NCI-H2196 treated with DMSO at 0.1 percent for 48 hours (cell line): ENCODE measurements at regions not wholly inside any gene's neighbourhood (a gene's known extent, or its start where the extent isn't known, plus 50 kb on each side); places are given as distances from the start of the nearest gene placed in this dataset.

ENCODE experiments used
- DNase-seq: peaks from one replicate; lab custom pipeline; 2025; ENCODE audit not compliant: unreplicated experiment; lab: John Stamatoyannopoulos, UW

DNA sequence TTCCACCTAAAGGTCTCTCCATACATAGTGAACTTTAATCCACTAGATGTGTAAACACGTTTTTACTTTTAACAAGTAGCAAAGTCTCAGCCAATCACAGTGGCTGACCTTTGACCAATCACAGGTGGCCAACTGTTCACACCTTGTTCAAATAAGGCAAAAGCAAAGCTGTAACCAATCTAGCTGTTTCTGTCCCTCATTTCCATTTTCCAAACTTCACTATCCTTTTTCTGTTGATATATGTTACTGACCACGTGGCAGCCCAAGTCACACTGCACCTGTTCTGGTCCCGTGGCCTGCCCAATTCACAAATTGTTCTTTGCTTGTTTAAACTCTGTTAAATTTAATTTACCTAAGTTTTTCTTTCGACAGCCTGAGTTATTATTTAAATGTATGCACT, 393.5 kb upstream of the NETO1 start:
- no peak for DNase-seq

DNA sequence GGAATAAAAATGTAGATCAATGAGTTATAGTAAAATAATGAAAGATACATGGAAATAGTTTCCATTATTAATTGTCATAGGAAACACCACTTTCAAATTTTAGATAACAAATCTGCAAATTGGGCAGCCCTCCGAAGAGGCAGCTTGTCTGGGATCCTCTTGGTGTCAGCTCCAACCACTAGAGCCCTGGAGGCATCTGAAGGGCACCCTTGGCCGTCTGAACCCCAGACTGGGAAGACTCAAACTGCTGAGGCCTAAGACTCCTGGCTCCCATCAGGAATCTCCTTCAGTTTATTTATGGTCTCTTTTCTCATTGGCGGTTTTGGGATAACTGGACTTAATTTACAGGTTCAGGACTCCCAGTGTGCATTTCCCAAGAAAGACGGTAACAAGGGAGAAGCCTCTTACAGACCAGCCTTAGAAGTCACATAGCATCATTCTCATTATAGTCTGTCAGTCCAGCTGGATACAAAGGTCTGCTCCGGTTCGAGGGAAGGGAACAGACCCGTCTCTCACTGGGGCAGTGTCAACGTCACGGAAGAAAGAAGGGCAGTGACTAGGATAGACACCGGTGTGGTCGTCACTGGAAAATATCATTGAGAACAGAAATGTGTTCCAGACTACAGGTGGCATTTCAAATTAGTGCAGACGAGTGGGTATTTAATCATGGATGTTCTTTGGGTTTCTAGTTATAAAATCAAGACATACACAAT, 390.7 kb upstream of the NETO1 start:
- DNase-seq, result no peak

DNA sequence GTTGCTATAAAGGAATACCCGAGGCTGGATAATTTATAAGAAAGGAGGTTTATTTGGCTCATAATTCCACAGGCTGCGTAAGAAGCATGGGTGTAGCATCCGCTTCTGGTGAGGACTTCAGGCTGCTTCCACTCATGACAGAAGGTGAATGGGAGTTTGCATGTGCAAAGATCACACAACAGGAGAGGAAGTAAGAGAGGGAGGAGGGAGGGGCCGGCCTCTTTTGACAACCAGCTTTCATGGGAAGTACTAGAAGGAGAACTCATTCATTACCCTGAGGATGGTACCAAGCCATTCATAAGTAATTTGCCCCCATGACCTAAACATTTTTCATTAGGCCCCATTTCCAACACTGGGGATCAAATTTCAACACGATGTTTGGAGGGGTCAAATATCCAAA, 386.8 kb upstream of the NETO1 start:
- no peak for DNase-seq

DNA sequence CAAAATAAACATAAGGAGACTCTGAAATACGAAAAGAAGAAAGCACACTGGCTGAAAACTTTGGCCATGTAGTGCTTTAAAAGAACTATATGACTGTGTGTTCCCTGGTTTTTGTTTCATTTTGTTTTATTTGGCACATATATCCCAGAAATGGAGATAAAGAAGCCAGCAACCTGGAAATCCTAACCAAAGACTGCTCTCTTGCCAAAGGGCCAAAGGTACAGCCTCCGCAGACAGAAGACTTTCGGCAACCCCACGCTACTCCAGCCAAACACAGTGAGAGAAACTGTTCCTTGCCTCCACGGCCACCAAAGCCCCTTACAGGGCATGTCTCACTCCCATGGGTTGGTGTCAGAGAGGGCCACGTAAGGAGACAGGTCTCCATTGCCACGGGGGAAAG, 381.2 kb upstream of the NETO1 start:
- DNase-seq, result no peak

DNA sequence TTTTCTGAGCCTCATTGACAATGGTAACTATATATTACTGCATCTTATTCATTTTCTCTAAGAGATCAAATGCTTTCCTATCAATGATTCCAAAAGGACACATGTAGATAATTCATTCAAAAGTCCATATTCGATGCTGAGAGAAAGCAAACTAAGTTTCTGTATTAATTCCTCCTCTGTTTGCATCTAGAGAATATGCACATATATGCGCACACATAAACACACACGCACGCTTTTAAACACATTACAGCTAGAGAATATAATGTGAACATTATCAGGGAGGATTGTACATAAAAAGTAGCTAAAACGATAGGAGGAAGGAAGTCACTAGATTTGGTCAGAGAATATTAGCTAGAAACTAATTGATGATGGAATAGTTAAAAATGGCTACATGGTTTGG, 379.0 kb upstream of the NETO1 start:
- DNase-seq, result no peak

DNA sequence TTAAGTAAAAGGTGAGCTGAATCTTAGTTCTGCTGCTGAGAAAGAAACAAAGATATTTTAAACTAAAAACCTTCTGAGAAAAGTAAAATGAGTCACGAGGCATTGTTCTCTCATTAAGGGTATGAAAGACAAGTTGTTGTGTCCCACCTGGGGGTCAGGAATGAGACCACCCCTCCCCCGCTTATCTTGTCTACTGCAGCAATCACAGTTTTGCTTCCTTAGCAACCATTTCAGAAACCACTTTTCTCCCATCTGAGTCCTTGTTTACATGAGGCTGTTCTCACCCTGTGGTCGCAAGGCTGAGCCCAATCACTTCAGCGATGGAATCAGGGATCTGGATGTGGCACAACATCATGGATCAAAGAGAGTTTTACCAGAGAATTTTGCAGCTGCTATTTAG, 377.6 kb upstream of the NETO1 start:
- DNase-seq, result no peak

DNA sequence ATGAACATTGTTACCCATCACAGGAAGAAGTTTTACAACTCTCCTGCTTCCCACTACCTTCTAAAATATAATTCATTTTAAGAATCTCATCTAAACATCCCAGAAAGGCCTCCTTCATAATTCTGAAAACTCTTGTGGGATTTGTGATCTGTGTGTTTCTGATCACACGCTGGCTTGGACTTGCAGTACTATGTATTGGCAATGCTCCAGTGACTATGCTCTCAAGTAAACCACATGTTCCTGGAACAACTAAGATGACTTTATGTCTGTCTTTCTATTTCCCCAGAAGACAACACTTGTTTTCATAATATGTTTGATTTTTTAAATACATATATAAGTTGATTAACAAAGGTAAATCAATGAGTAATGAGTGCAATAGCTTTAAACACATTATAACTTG, 376.6 kb upstream of the NETO1 start:
- DNase-seq, result no peak

DNA sequence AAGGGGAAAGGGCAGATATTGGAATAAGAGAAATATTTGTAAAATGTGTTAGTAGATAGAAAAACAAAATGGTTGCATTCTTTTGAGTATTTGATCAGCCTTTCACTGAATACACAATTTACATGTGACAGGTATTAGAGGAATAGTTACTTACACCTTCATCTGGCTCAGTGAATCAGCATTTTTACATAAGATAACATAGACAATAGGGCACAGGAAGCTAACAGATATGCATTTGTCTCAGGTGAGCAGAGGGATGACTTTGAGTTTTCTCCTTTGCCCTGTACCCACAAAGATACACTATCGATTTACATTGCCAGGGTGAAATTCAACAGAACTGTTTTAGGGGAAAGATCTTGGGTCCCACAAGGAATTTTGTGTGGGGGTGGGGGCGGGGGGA, 373.1 kb upstream of the NETO1 start:
- no peak for DNase-seq

DNA sequence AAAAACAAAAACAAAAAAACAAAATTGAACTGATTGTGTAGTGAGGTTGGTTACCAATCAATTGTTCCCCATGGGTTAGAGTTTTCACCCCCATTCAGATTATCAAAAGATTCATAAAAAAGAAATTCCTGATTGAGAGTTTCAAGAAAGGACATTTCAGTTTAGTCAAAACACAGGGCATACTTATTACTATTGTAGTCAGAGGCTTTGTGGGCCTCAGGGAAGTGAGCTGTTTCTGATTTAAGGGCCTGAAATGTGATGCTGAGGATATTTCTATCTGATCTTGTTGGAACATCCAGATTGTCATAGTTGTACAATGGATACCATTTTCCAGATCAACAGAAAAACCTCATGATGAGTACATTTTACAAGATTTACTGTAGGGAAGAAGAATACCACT, 368.1 kb upstream of the NETO1 start:
- no peak for DNase-seq

DNA sequence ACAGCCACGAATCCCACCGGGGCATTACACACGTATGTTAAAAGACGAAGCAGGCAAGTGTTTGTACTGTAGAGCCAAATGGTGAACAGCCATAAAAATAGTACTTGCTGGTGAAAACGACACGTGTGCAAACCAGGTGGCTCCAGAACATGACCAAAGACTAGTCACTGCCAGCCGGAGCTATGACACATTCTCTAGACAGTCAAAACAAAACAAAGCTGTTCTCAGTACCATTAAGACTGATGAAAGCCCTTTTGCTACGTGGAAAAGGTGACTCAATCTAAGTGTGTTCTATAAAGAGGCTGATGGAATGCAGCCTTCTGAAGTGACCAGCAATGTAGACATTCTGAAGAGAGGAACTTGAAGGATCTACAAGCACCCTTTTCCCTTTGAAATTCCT, 367.7 kb upstream of the NETO1 start:
- DNase-seq, result no peak

DNA sequence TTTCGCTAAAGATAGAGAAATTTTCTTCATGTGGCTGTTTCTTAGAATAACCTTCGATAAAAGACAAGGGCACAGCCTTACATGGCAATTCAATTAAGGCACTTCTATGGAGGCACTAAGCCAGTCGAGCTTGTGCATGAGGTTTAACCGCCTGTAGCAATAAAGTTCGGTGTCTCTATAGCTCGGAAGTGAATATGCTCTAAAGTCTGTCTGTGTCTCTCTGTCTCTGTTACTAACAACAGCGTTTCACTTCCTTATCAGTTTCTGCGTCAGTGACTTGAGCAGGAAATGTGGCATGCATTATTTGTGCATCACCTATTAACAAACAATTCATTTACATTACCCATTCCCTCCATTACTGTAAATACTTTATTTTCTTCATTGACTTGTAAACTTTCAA, 365.1 kb upstream of the NETO1 start:
- no peak for DNase-seq

DNA sequence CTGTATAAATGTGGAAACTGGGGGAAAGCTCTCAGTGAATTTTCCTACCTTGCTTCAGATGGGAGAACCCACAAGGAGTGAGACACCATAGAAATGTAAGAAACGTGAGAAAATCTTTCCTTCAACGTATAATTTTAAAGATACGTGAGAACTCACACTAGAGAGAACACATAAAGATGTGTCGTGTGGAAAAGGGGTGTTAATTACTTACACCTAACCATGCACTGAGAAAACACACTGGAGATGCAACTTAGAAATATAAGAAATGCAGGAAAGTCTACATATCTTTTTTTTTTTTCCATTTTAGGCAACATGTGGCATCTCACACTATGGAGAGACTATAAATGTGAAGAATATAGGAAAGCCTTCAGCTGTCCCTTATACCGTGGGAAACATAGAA, 352.9 kb upstream of the NETO1 start:
- DNase-seq, result no peak

DNA sequence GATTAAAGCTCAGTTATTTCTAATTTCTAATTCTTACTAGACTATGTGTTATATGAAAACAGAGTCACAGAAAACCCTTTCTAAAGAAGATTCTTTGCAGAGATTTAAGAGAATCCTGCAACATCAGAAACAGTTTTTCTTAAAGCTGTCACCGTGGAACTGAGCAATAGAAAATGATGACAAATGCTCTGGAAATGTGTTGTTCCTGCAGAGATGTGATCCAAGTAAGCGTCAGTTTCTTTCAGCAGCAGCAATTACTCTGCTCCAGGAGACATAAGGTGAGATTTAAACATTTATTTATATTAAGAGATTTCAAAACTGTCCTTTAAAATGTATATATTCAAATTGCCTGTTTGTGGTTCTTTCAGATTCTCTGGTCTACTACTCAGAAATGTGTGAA, 350.5 kb upstream of the NETO1 start:
- no peak for DNase-seq

DNA sequence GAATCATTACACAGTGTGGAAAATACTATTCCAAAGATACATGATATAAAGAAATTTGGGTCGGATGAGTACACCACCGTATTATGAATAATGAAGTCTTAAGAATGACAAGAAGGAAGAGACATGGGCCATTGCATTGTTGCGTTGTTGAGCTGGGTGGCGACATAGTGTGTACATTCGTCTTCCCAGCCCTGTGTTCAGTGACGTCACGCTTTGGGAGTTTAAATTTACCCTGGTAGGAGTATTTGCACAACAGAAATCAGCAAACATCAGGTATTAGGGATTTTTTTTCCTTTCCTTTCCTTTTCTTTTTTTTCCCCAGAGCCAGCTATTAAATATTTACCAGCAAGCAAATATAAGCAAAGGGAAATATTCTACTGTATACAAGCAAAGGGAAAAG, 347.2 kb upstream of the NETO1 start:
- DNase-seq, result no peak

DNA sequence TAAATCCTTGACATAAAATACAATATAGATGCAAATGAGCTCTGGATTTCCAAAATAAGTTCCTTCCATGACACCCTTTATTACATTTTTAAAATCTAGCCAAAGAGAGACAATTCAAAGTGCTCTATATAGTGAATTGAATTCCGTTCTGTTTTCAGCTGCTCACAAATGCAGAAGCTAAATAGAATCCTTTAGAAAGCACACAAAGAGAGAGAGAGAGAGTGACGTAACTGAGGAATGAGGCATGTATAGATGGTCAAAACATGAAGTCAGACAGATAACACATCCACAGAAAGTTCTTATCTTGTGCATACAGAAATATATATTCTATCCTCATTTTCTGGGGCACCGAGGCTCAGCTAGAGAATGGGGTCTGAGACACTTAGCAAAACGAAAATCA, 344.7 kb upstream of the NETO1 start:
- DNase-seq, result no peak

DNA sequence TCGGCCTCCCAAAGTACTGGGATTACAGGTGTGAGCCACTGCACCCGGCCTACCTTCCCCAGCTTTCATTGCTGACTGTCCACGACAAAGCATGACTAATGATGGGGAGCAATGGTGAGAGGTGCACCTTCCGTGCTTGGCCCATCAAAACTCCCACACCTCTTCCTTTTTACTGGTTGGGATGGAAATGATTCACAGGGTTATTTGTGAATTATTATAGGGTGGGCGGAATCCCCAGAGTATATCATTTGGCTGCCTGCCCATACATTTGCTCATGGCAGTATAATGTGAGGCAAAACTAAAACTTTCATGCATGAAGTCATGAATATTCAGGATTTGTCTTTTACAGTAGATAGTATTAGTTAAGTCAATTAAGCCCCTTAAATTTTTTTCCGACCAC, 334.2 kb upstream of the NETO1 start:
- DNase-seq, result no peak

DNA sequence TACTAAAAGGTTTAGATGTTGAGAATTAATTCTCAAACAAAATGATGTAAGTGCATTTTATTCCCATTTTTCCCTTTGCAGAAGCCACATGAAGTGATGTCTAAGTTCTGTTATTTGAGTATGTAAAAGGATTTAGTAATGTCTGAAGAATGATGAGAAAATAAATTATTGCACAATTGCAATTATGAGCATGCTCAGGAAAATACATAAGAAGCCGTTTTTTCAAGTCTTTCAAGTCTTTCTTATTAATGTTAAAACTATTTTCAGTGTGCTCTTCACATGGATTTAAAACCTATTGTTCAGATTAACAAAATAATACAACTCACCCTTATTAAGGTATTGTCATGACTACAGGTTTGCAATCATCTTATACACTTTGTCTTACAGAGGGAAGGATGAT, 331.4 kb upstream of the NETO1 start:
- no peak for DNase-seq

DNA sequence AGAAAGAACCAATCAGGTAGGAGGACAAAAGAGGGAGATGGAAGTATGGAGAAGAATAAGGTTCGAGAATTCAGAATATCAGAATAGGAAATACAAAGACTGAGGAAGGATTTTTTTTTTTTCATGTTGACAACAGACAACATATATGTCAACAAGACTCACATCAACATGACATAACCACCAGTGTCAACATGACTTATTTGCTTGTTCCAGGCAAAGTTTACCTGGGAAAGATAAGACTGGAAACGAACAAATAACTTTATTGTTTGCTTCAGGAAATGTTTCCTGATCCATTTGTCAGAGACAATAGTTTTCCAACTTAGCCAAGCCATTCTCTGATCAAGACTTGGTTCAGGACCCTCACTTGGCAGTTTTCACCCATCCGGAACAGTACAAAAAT, 321.9 kb upstream of the NETO1 start:
- no peak for DNase-seq

DNA sequence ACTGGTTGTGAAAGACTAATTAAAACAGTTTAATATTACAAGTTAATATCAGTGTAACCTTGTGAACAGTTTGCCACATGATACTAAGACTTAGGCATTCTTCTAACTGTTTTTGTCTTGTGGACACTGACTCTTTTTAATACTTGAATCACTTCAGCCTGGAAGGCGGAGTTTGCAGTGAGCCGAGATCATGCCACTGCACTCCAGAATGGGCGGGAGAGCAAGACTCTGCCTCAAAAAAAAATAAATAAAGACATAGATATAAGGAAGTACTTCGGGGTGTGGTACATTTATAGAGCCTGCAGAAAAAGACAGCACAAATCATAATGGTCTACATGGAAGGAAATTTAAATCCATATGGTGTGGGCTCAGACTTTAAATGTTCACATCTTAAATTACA, 300.4 kb upstream of the NETO1 start:
- no peak for DNase-seq

DNA sequence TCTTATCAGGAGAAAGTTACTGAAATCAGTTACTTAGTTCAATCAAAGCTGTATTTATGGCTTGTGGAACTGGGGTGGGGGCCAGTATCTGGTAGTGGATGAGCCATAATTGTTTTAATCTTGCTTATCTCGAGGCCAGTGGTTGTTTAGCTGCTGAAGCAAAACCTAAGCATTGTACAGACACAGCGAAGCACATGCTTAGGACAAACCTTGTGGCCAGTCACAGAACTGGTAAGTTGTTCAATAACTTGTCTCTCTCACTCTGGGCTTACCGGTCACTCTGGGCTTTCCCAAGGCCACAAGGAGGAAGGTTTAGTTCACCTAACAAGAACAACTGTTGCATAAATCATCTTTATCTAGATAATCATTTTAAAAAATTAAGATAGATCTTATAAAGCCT, 296.6 kb upstream of the NETO1 start:
- no peak for DNase-seq

DNA sequence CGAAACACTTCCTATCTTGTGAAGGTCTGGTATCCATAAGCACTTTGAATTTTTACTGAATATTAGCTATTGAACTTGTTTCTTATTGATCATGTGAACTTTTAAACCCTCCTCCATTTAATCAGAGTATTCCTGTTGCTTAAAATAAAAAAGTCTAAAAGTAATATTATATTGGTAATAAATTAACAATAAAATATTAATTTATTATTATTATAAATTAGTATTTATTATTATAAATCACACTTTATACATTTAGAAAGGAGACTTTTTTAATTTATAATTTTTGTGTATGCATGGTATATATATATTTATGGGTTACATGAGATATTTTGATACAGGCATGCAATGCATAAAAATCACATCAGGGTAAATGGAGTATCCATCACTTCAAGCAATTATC, 295.4 kb upstream of the NETO1 start:
- DNase-seq, result no peak

DNA sequence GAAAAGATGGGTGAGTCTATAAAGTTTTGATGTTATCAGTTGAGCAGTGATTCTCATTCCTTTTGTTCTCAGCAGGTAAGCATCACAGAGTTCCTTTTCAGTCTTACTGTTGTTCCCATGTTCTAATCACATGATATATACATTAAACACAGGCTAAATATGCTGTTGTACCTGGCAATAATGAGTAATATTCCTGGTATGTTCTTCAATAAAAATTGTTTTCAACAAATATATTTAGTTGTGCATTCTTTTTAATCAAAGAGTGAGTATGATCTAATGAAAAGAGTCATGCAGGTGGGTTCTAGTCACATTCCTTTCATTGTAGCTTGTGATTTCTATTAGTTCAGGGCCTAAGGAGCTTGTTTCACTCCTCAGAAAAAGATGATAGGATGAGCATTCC, 288.3 kb upstream of the NETO1 start:
- DNase-seq, result no peak

DNA sequence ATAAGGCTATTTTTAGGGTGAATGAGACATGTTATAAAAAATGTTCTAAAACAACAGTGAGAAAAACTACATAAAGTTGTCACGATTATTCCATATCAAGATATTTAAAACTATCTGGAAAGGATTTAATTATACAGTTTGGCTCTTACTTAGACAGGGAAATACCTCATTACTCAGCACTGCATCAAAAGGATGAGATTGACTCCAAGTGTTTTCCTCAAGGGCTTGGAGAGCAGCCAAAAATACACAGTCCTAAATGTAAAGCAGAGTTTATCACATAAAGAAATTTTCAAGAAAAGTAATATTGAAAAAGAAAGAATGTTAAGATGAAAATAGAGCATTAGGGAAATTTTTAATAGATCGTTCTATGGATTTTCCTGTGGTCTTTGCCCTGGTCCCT, 285.5 kb upstream of the NETO1 start:
- no peak for DNase-seq

DNA sequence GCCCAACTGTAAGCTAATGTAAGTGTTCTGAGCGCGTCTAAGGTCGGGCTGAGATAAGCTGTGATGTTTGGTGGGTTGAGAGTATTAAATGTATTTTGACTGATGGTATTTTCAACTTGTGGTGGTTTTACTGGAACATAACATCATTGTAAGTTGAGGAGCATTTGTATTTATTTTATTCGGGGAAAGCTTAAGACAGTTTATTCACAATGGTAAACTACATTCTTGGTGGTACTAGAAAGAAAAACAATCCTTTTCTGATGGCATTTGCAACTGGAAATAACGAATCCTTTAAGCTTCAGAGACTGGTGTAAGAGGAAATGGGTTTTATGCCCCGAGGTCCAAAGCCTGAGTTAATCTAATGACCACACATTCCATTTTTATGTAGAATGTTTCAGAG, 283.3 kb upstream of the NETO1 start:
- DNase-seq, result no peak
